HG03469 (cell line): ENCODE measurements at regions not wholly inside any gene's neighbourhood (a gene's known extent, or its start where the extent isn't known, plus 50 kb on each side); places are given as distances from the start of the nearest gene placed in this dataset.
A peak's percentile ranks its signal among the peaks of the same experiment; 100 is the strongest.
"Not testable (repeated sequence)": the region's sequence is repeated elsewhere in the genome, so short reads cannot be mapped to it uniquely, and the experiment has no call there.

Experiments used
- ATAC-seq: cut with Tn5 transposase; IDR thresholded peaks from one replicate; pipeline ENCODE4 v1.9.1; 2021; ENCODE audit warnings: mild to moderate bottlenecking, moderate library complexity, moderate number of reproducible peaks; ENCODE audit not compliant: unreplicated experiment

- ATAC-seq: not testable (repeated sequence)
These were observed 75.1 kb downstream of the LYZL1 start for GRCh38 chr10:29363930-29364329.

- ATAC-seq: not testable (repeated sequence)
These were observed 77.3 kb downstream of the LYZL1 start for GRCh38 chr10:29366206-29366605.

- ATAC-seq: no peak
These were observed 80.5 kb downstream of the LYZL1 start for GRCh38 chr10:29369419-29369818.

DNA sequence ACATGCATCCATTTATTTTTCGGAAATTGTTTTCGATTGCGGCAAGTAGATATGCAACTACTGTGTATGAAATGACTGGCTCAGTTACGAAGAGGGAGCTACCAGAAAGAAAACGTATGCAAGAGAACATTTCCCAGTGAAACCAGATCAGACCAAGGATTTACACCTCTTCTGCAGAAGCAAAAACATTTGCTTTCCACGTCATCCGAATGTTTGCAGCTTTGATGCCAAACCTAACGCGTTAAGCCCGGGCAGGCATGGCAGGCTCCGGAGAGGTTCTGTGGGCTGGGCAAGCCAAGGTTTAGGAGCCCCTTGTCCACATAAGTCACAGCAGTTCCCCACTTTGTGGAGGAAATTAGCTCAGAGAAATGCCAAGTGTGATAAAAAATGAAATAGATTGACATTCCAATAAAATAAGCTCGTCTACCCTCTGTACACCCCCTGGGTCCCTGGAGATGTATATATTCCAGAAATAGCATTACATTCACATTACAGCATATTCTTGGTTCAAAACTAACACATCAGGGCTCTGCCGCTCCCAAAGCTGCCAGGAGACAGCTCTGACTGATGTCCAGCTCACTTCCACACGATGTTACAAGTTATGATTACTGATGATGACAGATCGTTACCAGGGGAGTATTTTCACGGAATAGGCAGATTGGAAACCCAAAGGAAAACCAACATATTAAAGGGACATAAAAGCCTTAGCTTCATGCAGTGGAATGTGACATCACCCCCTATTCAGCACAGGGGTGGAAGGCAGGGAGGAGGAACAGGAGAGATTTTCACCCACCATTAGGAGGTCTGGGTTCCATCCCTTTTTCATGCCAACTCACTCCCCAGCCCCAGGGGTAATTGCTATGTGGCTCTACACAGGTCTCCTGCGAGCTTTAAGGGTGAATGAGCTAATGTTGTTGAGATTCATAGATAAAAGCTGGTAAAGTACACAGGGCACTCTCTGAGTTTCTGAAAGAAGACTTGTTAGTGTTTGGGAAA is 81.5 kb downstream of the LYZL1 start:
- no peak for ATAC-seq

DNA sequence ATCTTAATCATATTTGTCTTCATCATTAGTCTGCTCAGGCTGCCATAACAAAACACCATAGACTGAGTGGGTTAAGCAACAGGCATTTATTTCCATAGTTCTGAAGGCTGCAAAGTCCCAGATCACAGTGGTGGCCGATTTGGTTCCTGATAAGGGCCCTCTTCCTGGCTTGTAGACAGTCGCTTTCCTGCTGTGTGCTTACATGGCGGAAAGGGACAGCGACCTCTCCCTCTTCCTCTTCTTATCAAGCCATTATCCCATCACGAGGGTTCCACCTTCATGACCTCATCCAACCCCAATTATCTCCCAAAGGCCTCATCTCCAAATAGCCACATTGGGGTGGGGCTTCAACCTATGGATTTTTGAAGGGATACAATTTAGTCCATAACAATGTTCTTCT is 84.0 kb downstream of the LYZL1 start:
- ATAC-seq: no peak

GRCh38 chr10:29374162-29374561 is 85.3 kb downstream of the LYZL1 start:
- ATAC-seq: no peak

DNA sequence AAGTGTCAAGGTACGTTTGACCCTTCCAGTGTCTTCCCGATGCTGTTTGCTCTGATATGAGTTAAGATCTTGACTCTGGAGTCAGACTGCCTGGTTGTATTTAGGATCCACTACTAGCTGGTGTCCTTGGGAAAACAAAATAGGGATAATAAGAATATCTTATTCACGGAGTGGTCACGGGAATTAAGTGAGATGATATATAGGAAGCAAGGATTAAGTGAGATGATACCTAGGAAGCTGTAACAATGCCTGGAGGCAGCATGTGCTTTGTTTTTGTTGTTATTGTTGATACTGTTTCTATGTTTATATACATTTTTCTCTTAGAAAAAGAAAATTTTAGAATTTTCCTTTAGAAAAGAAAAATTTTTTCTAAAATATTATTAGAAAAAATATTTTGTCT is 87.0 kb downstream of the LYZL1 start:
- ATAC-seq: no peak

DNA sequence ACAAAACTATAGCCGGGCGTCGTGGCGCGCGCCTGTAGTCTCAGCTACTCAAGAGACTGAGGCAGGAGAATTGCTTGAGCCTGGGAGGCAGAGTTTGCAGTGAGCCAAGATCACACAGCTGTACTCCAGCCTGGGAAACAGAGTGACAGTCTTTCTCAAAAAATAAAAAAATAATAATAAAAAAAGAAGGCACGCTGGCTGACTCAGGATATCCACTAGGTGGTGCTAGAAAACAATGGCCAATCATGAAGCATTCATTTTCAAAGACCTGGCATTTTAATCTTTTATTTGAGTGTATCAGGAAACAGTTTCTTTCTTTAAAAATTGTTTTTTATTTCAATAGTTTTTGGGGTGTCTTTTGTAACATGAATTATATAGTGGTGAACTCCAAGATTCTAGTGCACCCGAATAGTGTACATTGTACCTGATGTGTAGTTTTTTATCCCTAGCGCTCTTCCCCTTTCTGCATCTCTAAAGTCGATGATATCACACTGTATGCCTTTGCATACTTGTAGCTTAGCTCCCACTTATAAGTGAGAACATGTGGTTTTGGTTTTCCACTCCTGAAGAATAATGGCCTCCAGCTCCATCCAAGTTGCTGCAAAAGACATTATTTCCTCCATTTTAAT is 88.6 kb downstream of the LYZL1 start:
- no peak for ATAC-seq

DNA sequence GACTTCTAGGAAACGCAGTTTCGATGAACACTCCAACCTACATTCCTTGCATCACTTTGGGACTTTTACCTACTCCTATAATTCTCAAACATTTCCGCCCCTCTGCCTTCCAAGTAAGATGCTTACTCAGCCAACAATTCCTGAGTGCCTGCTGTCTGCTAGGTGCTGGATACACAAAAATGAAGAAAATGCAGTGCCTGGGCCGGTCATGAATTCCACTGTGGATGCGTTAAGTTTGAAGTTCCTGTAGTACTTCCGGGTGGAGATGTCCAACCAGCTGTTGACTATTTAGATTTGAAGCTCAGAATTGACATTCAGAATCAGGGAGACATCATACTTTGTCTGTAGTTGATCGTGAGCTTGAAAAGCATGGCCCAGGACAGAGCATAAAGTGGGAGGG is 89.2 kb downstream of the LYZL1 start:
- ATAC-seq: no peak

DNA sequence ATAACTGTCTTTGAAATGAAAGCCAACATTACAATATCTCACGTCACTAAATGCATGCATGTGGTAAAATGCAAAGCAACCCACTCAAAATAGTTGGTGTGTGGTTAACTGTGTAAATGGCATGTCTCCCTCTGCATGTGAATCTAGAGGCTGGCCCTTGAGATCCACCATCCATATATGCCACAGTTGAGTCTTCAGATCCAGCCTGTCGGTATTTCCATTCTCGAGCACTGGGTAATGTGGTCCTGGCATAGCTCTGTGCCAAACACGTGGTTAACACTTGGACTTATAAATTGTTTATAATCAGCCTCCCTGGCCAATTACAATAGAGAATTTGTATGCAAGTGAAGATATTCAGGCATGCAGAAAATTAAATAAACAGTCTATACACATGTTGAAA is 90.3 kb downstream of the LYZL1 start:
- ATAC-seq: no peak

- not testable (repeated sequence) for ATAC-seq
These were observed 91.1 kb downstream of the LYZL1 start for GRCh38 chr10:29379777-29380598.

- ATAC-seq: not testable (repeated sequence)
These were observed 92.0 kb downstream of the LYZL1 start for GRCh38 chr10:29380599-29381511.

DNA sequence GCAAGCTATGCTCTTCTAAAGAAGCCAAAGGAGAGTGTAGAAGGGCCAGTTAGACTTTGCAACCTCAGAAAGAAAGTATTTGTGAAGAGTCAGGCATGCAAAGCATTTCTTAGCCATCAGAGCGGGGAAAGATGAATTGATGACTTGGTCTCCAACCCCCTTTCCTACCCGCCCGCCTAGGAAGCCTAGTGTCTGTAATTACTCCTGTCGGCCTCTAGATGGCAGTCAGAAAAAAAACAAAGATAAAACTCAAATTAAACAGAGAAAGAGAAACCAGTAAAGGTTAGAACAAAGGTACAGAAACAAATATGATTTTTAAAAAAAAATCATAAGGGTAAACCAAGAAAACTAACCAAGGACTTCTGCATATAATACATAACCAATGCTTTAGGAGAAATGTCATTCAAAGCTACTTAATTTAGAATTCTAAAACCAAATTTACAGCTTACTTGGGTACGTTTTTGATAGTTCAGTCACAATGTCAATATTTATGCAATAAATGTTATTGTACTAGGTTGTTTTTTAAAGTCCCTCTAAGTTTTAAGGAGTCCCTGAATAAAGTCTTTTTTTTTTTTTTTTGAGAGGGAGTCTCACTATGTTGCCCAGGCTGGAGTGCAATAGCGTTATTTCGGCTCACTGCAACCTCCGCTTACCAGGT is 97.6 kb downstream of the LYZL1 start:
- no peak for ATAC-seq

GRCh38 chr10:29387269-29387668 is 98.4 kb downstream of the LYZL1 start:
- no peak for ATAC-seq

DNA sequence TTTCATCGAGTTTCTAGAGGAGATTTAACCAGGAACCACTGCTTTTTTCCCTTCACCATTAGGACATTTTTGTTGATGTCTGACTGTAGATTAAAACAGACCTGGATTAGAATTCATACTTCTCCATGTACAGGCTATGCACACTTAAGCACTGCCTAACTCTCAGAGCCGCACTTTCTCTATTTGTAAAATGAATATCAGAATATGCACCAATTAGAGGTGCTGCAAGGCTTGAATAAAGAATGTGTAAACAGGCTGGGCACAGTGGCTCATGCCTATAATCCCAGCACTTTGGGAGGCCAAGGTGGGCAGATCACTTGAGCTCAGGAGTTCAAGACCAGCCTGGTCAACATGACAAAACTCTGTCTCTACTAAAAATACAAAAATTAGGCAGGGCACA is 99.2 kb downstream of the LYZL1 start:
- not testable (repeated sequence) for ATAC-seq

GRCh38 chr10:29389493-29389892 is 100.6 kb downstream of the LYZL1 start:
- ATAC-seq: no peak

- ATAC-seq: no peak
These were observed 101.1 kb downstream of the LYZL1 start for GRCh38 chr10:29389935-29390334.

GRCh38 chr10:29392376-29393021 is 103.6 kb downstream of the LYZL1 start:
- ATAC-seq: peak; percentile 42

DNA sequence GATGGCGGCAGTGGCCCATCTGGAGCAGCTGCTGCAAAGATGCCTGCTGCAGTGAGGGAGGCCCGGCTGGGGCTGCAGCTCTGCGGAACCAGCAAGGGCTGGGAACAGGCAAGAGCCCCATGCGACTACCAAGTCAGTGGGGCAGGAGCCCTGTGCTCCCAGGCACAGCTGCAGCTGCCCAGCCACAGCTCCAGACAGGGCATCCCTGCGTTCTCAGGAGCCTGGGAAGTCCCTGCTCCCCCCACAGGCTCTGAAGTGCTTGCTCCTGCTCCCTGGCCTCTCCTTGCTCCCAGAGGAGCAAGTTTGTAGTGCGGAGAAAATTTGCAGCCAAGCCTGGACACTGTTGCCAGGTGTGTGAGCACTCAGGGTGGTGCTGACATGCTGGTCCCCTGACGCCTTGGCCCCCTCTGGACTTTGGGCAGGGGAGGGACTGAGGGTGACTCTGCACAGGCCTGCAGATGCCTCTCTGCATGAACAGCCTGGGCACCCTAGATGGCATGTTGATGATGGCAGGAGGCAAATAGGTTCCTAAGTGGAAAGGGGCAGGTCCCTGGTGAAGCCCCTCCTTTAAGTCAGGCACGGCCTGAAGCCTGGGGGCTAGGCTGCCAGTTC is 105.6 kb downstream of the LYZL1 start:
- no peak for ATAC-seq
